LoVo (cell line): ENCODE measurements at regions not wholly inside any gene's neighbourhood (a gene's known extent, or its start where the extent isn't known, plus 50 kb on each side); places are given as distances from the start of the nearest gene placed in this dataset.

Source experiments
- DNase-seq: peaks from one replicate; pipeline ENCODE4 v3.0.0-alpha.2; 2016; ENCODE audit warnings: low spot score

GRCh38 chr17:70655176-70655958 is 486.0 kb downstream of the KCNJ2 start:
- DNase-seq, result no peak

GRCh38 chr17:70658317-70658716 is 489.0 kb downstream of the KCNJ2 start:
- DNase-seq, result no peak

GRCh38 chr17:70658840-70659239 is 489.5 kb downstream of the KCNJ2 start:
- no peak for DNase-seq

- peak; percentile 5 for DNase-seq
Observed at GRCh38 chr17:70661342-70662222, 492.2 kb downstream of the KCNJ2 start.

- no peak for DNase-seq
Observed at GRCh38 chr17:70668276-70668937, 499.1 kb downstream of the KCNJ2 start.

GRCh38 chr17:70668938-70669778 is 499.8 kb downstream of the KCNJ2 start:
- DNase-seq, result no peak

GRCh38 chr17:70674061-70674460 is 504.7 kb downstream of the KCNJ2 start:
- no peak for DNase-seq

- DNase-seq, result no peak
Observed at GRCh38 chr17:70675070-70675590, 505.8 kb downstream of the KCNJ2 start.

- no peak for DNase-seq
Observed at GRCh38 chr17:70677783-70678647, 508.7 kb downstream of the KCNJ2 start.

- no peak for DNase-seq
Observed at GRCh38 chr17:70678889-70679288, 509.6 kb downstream of the KCNJ2 start.

- DNase-seq, result no peak
Observed at GRCh38 chr17:70683936-70684335, 514.6 kb downstream of the KCNJ2 start.

- DNase-seq, result no peak
Observed at GRCh38 chr17:70687421-70687820, 518.1 kb downstream of the KCNJ2 start.

GRCh38 chr17:70691150-70691549 is 521.8 kb downstream of the KCNJ2 start:
- no peak for DNase-seq

- no peak for DNase-seq
Observed at GRCh38 chr17:70699408-70699807, 530.1 kb downstream of the KCNJ2 start.

GRCh38 chr17:70702683-70703255 is 533.4 kb downstream of the KCNJ2 start:
- DNase-seq, result no peak

- no peak for DNase-seq
Observed at GRCh38 chr17:70709596-70709995, 540.3 kb downstream of the KCNJ2 start.

- no peak for DNase-seq
Observed at GRCh38 chr17:70713694-70714093, 544.4 kb downstream of the KCNJ2 start.

- no peak for DNase-seq
Observed at GRCh38 chr17:70716551-70716950, 547.2 kb downstream of the KCNJ2 start.

GRCh38 chr17:70717042-70717441 is 547.7 kb downstream of the KCNJ2 start:
- no peak for DNase-seq

- DNase-seq, result no peak
Observed at GRCh38 chr17:70736375-70736957, 567.1 kb downstream of the KCNJ2 start.
